ENCODE measurements at regions not wholly inside any gene's neighbourhood (a gene's known extent, or its start where the extent isn't known, plus 50 kb on each side); places are given as distances from the start of the nearest gene placed in this dataset.

DNA sequence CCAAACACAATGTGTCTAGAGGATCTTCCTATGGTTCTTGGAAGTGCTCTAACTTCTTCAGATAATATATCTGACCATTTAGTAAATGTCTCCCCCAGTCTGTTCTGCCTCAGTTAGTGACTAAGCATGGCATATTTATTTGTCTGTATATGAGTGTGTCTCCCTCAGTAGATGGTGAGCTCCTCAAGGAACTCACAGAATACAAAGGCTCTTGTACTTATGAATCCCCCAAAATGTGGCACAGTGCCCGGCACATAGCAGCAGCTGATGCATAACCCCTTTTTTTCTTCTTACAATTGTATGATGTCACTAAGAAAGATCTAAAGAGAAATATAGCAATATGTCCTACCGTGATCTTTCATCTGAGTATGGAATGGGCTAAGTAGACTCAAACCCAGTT is 264.7 kb upstream of the PRICKLE1 start:
- no peak for TF ChIP-seq CTCF (IDR thresholded peaks at IDR 0.05)
- DNase-seq (ENCODE audit: low spot score) (no peak), ATAC-seq (ENCODE audit: low FRiP score) (no peak)

- ATAC-seq (ENCODE audit: low FRiP score) (no peak), DNase-seq (ENCODE audit: low spot score) (no peak)
- no peak for TF ChIP-seq CTCF (IDR thresholded peaks at IDR 0.05)
These were observed 264.0 kb upstream of the PRICKLE1 start for GRCh38 chr12:42853370-42854140.

- ATAC-seq (ENCODE audit: low FRiP score) (peak; percentile 28), DNase-seq (ENCODE audit: low spot score) (no peak)
- no peak for TF ChIP-seq CTCF (IDR thresholded peaks at IDR 0.05)
These were observed 257.2 kb upstream of the PRICKLE1 start for GRCh38 chr12:42846782-42847181.

- ATAC-seq (ENCODE audit: low FRiP score) = no peak
- no peak for TF ChIP-seq CTCF (IDR thresholded peaks at IDR 0.05)
These were observed 244.5 kb upstream of the PRICKLE1 start for GRCh38 chr12:42834062-42834461.

DNA sequence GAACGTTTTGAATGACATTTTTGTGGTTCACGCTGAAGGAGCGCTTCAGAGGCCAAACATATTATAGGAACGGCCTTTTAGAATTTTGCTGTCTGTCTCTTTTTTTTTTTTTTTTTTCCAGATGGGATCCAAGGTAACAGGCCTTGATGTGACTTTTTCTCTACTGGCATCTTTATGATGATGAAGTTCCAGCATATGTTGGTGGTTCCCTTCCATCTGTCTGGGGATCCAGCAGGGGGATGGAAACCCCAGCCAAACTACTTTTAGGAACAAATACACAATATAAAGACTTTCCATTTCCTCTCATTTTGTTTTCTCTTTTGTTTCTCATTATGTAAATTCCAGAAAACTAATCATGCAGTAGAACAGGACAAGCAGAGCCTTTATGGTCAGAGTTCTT is 239.3 kb upstream of the PRICKLE1 start:
- ATAC-seq (ENCODE audit: low FRiP score) (no peak), DNase-seq (ENCODE audit: low spot score) (no peak)
- no peak for TF ChIP-seq CTCF (IDR thresholded peaks at IDR 0.05)

More at GRCh38 chr12:42834062-42834461, 244.5 kb upstream of the PRICKLE1 start:
- no peak for DNase-seq (ENCODE audit: low spot score)

DNA sequence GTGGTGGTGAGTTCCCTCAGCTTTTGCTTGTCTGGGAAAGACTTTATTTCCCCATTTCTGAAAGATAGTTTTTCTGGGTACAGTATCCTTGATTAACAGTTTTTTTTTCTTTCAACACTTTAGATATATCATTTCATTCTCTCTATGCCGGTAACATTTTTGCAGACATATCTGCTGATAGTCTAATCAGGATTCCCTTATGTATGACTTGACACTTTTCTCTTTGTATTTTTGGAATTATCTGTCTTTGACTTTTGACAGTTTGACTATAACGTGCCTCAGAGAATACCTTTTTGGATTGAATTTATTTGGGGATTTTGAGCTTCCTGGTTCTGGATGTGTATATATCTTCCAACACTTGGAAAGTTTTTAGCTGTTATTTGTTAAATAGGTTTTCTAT is 234.8 kb upstream of the PRICKLE1 start:
- no peak for TF ChIP-seq CTCF (IDR thresholded peaks at IDR 0.05)
- ATAC-seq (ENCODE audit: low FRiP score) (no peak), DNase-seq (ENCODE audit: low spot score) (no peak)

DNA sequence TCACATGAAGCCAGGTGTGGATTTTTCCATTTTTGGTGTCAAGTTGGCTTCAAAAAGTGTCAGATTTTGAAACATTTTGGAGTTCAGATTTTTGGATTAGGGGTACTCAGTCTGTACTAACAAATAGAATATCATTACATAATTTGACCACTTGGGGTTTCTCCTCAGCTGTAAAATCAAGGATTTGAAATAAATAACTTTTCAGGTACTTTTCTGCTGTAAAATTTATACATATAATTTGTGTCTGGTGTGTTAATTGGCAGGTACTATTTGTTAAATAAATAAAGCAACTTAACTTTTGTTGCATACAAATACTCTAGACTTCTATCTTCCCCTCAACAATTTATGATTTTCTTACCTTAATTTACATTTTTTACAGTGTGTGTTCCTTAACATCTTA is 234.1 kb upstream of the PRICKLE1 start:
- no peak for TF ChIP-seq CTCF (IDR thresholded peaks at IDR 0.05)
- DNase-seq (ENCODE audit: low spot score) = no peak
- ATAC-seq (ENCODE audit: low FRiP score) = no peak

All from omental fat pad (tissue), 3 donors.